OCI-LY1 (cell line): ENCODE measurements at regions not wholly inside any gene's neighbourhood (a gene's known extent, or its start where the extent isn't known, plus 50 kb on each side); places are given as distances from the start of the nearest gene placed in this dataset.

Experiments used
- CTCF ChIP-seq: fragments of 200-600 bp; sonication (generic), shearing (Covaris generic); IDR thresholded peaks from 2 replicates; pipeline ENCODE4 v1.5.1; 2017; ENCODE audit warnings: mild to moderate bottlenecking, antibody characterized with exemption, low read length, moderate library complexity, mixed read lengths
- EZH2 ChIP-seq: fragments of 200-600 bp; sonication (generic), shearing (Covaris generic); IDR thresholded peaks from 2 replicates; pipeline ENCODE4 v1.8.0; 2017; ENCODE audit warnings: borderline replicate concordance, mixed run types, mild to moderate bottlenecking, antibody characterized with exemption, low read length, moderate library complexity, mixed read lengths

- TF ChIP-seq EZH2 (no peak), CTCF (no peak)
Observed at GRCh38 chr5:12320331-12320730, 416.1 kb upstream of the CTNND2 start.
